PFSK-1 (cell line): ENCODE measurements at regions not wholly inside any gene's neighbourhood (a gene's known extent, or its start where the extent isn't known, plus 50 kb on each side); places are given as distances from the start of the nearest gene placed in this dataset.

ENCODE experiments used
- FOXP2 ChIP-seq: optimal IDR thresholded peaks from 2 replicates; pipeline ENCODE3; 2011; ENCODE audit warnings: borderline replicate concordance, control low read depth, inconsistent platforms; ENCODE audit not compliant: insufficient read depth; ENCODE audit errors: extremely low read length, extremely low read depth
- POLR2AphosphoS5 ChIP-seq: IDR thresholded peaks from 2 replicates; pipeline ENCODE4 v1.6.1; 2012; ENCODE audit warnings: low read depth, mild to moderate bottlenecking, control low read depth, low read length, moderate library complexity
- SIN3A ChIP-seq: IDR thresholded peaks from 2 replicates; pipeline ENCODE4 v1.6.1; 2012; ENCODE audit warnings: mild to moderate bottlenecking, low read length, moderate library complexity, borderline replicate concordance; ENCODE audit not compliant: insufficient read depth
- TAF1 ChIP-seq: IDR thresholded peaks from 2 replicates; pipeline ENCODE4 v1.6.1; 2012; ENCODE audit warnings: low read length, control low read depth, borderline replicate concordance; ENCODE audit not compliant: insufficient read depth
- TF ChIP-seq, protein P1 (sequence below), 2 experiments: IDR thresholded peaks; 2 replicates each; pipeline versions ENCODE4 v1.6.1 to v1.8.0; 2011 to 2012; ENCODE audit warnings: low read depth in 2 of 2, low read length in 2 of 2, control low read depth in 1 of 2, inconsistent platforms in 1 of 2, mild to moderate bottlenecking in 1 of 2, moderate library complexity in 1 of 2; ENCODE audit not compliant: insufficient read depth in 1 of 2

DNA sequence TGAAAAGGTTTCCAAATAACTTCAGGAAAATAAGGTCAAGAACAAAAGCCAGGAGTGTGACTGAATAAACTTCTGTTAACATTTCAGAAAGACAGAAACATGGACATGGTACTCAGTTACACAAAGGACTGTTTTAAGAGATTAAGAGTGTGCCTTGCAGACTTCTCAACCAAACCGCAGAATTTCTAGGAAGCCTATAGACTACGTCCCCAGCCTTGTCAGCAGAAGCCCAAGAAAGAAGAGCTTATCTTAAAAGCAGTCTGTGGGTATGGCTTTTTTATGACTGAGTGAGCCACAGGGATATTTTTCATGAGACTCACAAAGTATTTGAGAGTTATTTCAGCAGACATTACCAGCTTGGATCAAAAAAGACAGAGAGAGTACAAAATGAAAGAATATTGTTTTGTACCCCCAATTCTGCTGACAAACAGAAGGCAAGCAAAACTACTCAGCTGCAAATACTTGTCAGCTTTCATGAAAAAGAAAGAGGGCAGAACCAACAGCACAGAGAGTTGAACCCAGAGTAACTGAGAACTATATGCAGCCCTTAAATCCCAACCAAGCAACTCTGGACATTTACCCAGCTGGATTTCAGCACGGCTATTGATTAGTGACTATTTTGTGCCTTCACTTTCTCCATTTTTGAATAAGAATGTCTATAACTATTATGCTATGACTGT lies 711.0 kb upstream of the CTNND2 start:
- TF ChIP-seq POLR2AphosphoS5 (no peak), TAF1 (no peak), SIN3A (no peak), FOXP2 (no peak)
- TF ChIP-seq, protein P1, sequence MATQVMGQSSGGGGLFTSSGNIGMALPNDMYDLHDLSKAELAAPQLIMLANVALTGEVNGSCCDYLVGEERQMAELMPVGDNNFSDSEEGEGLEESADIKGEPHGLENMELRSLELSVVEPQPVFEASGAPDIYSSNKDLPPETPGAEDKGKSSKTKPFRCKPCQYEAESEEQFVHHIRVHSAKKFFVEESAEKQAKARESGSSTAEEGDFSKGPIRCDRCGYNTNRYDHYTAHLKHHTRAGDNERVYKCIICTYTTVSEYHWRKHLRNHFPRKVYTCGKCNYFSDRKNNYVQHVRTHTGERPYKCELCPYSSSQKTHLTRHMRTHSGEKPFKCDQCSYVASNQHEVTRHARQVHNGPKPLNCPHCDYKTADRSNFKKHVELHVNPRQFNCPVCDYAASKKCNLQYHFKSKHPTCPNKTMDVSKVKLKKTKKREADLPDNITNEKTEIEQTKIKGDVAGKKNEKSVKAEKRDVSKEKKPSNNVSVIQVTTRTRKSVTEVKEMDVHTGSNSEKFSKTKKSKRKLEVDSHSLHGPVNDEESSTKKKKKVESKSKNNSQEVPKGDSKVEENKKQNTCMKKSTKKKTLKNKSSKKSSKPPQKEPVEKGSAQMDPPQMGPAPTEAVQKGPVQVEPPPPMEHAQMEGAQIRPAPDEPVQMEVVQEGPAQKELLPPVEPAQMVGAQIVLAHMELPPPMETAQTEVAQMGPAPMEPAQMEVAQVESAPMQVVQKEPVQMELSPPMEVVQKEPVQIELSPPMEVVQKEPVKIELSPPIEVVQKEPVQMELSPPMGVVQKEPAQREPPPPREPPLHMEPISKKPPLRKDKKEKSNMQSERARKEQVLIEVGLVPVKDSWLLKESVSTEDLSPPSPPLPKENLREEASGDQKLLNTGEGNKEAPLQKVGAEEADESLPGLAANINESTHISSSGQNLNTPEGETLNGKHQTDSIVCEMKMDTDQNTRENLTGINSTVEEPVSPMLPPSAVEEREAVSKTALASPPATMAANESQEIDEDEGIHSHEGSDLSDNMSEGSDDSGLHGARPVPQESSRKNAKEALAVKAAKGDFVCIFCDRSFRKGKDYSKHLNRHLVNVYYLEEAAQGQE (IDR thresholded peaks at IDR 0.05; ENCODE audit: insufficient read depth in 1 of 2, low read depth in 2 of 2, low read length in 2 of 2): no peak
